Activated naive CD4-positive, alpha-beta T cell treated with Interleukin-2 at 50 U/mL for 16 hours (primary cell): ENCODE measurements at regions not wholly inside any gene's neighbourhood (a gene's known extent, or its start where the extent isn't known, plus 50 kb on each side); places are given as distances from the start of the nearest gene placed in this dataset.

Source experiments
- DNase-seq: peaks from one replicate; pipeline ENCODE4 v3.0.0-alpha.2; 2020

DNA sequence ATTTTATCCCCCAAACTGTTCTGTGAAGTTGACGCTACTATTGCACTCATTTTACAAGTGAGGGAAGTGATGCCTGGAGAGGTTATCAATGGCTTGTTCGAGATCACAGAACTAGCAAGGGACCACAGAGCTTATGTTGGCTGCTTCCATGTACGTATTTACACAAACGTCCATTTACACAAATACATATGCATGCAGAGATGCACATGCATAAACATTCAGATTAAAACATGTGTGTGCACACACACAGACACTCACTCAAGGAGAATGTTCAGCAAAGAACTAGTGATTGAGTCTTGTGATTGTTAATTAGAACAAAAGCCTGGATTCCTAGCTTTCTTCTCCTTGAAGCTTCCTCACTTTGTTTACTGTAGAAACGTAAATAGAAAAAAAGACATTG lies 321.5 kb upstream of the CHD6 start:
- no peak for DNase-seq

DNA sequence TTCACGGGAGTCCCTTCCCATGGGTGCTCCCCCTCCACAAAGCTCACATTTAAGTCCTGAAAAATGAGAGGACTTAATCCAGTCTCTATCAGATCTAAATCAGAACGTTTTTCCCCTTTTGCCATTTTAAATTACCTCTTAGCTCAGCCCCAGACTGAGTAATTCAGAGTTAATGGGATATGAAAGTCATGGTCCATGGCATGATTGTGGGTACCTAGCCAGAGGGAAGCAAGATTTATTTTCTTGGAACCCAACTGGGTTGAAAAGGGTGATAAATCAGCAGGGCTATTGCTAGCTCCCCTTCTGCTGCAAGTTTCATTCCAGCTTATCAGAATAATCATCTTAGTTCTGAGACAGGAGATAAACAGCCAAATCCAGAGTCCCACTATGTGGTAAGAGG lies 320.2 kb upstream of the CHD6 start:
- DNase-seq, result no peak

DNA sequence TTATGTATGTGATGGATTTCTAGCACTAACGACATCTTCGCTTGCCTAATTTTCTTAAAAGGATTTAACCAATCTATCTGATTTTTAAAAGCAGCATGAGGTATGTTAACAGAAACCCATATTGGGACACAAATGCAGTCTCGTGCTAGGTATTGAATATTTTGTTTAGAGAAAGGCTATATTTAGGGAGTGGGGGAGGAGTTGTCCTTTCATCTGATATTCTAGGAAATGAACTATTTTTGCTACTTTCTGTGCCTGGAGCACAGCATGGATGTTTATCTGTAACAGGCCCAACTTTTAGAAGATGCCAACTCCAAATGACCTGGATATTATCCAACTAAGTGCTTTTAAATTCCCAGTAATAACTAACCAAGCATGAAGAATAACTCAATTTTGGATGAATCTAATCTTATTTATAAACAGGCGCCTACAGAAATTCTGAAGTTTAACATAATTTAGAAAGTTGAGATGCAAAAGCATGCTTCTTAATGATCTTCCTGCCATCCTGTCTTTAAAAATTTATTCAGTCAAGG lies 317.1 kb upstream of the CHD6 start:
- DNase-seq, result no peak

DNA sequence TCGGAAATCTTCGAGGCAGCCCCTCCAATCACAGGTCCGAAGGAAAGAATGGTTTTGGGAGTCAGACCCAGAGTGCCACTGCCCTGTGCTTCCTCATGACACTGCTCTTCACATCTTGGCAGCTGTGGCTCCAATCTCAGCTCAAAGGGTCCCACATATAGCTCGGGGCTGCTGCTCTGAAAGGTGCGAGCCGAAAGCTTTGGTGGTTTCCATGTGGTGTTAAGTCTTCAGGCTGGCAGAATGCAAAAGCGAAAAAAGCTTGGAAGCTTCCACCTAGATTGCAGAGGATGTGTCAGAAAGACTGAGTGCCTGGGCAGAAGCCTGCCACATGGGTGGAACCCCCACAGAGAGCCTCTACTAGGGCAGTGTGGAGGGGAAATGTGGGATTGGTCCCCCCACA lies 314.3 kb upstream of the CHD6 start:
- no peak for DNase-seq

DNA sequence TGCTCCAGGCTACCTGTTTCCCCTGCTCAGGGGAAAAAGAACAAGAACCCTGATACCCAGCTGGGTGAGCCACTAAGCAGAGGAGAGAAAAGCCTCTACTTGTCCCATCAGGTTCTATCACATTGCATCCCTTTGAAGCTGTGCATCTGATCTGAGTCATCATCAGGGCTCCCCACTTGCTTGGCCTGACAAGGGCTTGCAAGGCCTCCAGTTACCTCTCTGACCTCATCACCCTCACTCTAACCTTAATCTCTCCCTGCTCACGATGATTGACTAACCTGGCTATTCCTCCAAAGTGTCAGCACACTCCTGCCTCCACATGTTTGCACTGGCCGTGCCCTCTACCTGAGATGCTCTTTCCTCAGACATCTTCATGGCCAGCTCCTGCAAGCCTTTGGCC lies 309.5 kb upstream of the CHD6 start:
- no peak for DNase-seq

DNA sequence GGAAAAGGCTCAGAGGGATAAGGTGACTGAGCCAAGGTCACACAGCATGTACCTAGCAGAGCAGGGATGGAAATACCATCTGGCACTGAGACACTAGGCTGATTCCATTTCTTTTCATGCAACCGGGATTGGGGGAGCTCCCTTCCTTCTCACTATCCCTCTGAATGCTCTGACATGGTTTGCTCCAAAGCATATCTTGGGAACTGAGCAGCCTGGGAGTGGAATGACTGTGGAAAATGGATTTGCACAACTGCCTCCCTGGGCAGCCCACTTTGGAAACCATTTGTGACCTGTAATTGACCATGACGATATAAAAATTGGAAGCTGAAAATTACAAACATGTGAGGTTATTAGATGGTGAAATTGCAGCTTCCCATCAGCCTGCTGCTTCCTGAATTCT lies 309.0 kb upstream of the CHD6 start:
- no peak for DNase-seq

DNA sequence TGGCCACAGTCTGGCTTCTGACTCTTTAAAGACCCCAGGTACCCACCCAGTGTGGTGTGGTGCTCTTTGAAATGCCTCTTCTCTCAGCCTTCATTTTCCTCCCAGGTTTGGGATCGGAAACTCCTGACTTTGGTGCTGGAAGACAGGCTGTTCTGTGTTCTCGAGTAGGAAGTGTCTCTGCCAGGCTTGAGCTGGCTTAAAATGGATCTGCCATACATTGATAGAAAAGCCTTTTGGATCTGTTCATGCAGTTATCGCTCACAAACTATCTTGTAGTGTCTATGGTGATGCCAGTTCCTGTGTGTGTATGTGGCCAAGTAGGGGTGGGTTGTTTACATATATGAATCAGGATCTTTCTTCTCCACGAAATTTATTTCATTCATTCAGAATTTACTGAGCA lies 307.3 kb upstream of the CHD6 start:
- DNase-seq, result no peak

DNA sequence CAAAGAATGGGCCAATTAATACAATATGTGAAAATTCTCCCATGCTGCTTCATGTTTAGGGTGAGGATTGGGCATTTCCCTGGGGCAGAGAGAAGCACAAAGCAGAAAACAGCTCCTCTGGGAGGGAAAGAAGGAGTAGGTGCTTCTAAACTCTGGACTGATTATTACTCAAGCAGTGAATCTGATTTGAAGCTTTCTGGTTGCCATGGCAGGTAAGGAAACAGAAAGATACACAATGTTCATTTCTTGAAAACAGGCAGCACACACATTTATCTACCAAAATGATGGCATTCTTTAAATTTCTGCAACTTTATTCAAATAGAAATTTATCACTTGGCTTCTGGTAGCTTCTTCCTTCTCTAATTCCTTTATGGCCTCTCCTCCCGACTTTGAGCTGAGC lies 305.4 kb upstream of the CHD6 start:
- DNase-seq, result no peak

DNA sequence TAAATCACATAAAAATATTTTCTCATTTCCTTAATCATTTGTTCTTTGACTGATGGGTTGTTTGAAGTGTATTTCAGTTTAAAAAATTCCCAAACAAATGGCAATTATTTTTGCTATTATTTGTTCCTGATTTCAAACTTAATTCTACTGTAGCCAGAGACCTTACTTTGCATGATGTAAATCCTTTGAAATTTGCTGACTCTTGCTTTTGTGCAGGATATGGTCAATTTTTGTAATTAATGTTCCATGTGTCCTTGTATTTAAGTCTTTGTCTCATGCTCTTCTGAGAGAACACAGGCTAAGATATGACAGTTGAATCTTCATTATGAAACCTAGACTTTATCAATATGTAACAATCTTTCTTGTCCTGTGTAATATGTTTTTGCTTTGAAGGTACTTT lies 295.0 kb upstream of the CHD6 start:
- no peak for DNase-seq

DNA sequence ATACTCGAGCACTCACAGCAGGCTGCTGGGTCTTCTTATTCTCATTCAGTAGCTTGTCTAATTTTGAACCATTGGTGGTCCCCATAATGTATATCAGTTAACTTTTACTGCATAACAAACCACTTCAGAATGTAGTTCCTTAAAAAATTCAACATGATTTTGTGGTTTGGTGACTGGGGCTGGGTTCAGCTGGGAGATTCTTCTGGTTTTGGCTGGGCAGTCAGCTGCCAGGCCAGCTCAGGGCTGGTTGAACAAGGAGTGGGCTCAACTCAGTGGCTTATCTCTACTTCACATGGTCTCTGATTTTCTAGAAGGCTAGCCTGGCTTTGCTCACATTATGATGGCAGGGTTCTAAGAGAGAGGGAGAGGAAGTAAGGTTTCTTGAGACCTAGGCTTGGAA lies 292.4 kb upstream of the CHD6 start:
- no peak for DNase-seq

DNA sequence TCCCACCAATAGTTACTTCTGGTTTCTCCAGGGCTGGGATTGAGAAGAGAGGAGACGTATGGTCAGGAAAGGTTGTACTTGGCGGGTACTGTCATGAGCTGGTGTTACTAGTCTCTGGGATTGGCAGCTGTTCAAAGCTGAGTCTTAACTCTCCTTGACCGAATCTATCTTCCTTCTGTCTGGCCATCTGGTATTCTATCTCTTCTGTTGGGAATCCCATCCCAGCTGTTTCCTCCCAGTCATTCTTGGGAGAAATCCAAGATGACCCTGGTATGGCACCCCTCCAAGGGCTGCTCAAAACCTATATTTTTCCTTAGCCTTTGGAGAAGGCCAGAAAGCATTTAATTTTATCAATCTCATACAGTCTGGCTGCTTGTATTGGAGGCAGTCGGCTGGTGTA lies 287.0 kb upstream of the CHD6 start:
- DNase-seq, result no peak

DNA sequence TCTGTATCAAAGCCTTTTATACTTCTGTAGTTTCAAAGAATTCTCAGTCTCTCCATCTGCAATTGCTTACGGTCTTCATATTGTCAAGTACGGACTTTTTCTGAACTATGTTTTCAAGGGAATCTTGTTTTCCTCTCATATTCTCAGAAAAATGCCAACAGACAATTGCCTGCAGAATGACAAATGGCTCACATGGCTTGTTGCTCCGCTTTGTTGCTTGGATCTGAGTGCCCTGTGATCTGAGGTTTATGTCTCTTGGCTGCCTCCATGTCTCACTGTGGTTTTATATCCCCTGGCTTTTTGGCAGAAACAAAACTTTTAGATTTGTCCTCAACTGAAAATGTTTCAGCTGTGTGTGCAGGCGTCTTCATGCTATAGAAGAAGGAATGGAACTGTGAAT lies 285.4 kb upstream of the CHD6 start:
- DNase-seq, result no peak

DNA sequence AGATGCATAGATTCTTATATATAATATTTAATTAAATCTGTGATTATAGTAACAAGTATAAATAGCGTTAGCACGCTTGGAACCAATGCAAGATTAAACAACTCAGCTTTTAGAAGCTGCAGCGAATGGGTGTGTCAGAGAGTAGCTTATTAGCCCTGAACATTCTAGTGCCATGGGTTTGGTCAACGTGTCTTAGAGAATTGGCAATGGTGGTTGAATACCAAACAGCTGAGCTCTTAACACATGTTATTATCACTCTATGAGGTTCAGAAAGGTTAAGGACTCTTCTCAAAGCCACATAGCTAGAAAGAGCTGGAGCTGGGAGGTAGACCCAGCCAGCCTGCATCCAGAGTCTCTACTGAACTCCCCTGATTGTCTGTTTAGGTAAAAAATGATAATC lies 284.2 kb upstream of the CHD6 start:
- no peak for DNase-seq

DNA sequence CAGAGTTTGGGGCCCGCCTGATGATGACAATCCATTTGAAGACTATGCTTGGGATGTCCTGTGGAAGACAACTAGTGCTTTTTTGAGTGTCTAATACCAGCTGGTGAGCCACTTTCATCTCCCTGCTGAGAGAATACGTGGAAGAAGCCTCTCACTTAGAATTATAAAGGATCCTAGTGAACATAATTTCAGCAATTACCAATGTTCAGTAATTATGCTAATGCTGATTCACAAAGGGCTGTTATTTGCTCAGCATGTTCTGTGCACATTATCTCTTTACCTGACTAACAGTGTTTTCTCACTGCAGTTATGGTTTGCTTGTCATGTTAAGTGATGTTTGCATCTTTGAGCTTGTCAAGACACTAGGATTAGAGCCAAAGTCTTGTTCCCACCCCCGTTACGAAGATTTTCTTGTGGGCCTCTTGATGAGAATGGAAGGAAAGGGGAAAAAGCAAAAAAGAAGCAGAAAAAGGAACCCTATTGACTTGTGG lies 282.1 kb upstream of the CHD6 start:
- no peak for DNase-seq

DNA sequence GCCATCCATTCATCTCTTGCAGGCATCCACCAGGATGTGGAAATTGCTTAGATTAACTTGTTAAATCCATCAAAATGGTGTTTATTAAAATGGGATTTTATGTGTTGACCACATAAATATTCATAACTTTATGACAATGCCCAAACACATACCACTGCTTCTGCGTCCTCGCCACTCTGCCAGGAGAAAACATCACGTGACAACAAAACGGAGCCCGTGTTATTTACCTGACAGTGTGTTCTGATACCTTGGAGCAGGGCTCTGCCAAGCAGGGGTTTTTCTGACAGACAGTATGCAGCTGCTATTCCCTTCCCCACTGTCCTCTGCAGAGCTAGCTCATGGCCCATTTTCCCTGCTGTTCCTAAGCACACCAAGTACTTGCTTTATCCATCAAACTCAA lies 279.5 kb upstream of the CHD6 start:
- DNase-seq, result no peak

DNA sequence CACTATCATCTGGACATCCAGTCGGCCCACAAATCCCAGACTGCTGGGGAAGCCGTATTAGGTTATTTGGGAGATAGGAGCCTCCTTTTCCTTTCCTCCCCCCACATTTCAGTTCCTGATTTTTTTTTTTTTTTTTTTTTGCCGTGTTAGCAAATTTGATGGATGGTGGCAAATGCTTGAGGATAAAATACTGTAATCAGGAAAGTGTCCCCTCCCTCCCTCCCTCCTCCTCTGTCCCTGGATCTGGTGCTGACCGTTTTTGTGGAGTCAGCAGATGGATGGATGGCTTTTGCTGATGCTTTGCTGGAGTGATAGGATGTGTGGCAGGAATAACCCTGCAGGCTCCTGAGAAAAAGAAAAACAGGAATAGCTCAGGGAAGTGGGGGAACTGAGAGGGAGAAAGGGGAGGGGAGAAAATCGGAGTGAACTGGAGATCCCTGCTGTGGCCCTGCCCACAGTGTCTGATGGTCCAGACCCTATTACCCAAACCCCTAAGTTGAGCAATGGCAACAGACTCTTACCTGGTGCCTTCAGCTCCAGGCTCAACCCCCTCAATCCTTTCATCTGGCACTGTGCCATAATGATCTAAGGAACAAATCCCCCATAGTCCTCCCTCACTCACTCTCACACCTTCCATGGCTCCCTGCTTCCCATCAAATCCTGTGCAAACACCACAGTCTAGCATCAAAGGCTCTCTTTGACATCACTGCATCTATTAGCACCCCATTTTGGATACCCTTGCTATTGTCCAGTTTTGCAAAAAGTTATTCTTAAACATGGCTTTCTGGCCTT lies 277.3 kb upstream of the CHD6 start:
- DNase-seq, result no peak

DNA sequence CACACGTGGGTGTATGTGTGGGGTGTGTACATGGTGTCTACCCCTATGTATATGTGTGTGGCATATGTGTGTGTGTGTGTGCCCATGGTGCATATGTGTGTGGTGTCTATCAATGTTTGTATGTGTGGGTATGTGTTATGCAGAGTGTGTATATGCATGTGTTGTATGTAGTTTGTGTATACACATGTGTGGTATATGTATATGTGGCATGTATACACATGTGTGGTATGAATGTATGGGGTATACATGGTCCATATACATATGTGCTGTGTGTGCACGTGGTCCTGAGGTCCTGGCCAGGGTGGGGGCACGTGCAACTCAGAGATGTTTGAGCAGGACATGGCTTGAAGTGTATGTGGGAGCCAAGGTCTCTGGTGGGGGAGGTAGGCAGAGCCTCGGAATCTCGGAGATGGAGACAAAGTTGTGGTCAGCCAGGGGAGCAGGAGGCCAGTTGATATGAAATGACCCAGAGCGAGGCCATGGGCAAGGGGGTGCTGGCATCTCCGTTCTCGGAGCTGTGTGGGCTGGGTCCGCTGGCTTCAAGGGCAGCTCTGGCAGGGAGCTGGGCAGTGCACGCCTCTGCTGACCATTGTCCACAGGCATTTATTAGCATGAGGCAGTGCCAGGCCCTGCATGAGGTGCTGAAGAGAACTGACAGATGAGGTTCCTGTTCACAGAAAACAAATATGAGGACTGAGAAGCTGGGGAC lies 276.2 kb upstream of the CHD6 start:
- DNase-seq, result no peak

DNA sequence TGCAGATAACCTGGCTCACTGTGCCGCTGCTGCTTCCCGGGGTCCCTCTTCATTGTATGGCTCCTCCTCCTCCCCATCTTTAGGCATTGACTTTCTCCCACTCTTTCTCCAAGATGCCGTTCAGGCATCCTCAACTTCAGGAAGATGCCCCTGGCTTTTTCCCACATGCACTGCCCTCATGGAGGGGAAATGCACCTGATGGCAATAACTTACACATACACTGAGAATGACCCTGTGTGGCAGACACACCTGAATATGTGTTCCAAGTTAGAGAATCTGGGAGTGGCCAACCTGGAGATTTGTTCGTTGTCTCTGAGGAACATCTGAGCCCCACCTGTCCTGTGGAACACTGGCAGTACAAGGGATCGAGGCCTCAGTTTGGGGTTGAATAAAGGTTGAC lies 273.9 kb upstream of the CHD6 start:
- no peak for DNase-seq

DNA sequence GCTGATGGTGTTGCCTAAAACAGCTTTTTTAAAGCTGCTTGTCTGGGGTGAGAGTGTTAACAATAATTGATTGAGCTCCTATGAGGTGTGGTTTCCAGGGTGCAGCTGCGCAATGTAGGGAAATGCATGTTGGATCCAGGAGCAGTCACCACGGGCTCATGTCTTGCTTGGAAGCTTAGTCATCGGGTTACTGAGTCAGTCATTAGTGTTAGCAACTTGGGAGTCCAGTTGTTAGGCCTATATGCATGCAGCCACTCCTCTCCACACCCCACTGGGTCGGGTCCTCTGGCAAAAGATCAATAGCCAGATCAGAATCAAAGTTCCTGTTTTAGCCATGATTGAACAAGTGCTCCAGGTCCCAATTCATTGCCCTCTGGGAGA lies 271.7 kb upstream of the CHD6 start:
- no peak for DNase-seq

DNA sequence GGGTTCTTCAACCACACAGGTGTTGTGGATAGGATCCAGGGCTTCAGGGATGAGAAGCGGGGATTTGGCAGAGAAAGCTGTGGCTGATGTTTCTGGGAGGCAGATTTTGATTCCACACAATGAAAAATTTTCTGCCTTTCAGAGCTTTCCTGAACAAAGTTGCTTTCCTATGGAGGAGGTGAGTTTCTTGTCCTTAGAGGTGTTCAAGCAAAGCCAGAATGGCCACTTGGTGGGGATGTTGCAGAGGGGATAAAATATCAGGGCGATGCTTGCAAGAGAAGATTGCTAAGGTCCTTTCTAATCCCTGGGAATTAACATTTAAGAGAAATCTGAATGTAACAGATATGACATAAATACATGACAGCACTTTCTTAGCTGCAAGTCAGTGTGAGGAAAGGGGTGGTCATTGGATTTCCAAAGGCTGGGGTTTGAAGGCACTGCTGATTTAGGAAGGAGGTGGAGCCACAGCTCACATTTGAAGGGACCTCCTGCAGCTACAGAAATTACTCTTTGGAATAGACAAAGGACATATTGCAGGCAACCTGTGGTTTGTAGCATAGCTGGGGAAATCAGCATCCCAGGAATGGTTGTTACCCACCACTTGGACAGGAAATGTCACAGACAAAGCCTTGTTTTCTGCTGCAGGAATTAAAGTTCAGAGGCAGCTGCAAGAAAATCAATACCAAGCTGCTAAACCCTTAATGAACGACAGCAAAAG lies 271.1 kb upstream of the CHD6 start:
- DNase-seq, result no peak

DNA sequence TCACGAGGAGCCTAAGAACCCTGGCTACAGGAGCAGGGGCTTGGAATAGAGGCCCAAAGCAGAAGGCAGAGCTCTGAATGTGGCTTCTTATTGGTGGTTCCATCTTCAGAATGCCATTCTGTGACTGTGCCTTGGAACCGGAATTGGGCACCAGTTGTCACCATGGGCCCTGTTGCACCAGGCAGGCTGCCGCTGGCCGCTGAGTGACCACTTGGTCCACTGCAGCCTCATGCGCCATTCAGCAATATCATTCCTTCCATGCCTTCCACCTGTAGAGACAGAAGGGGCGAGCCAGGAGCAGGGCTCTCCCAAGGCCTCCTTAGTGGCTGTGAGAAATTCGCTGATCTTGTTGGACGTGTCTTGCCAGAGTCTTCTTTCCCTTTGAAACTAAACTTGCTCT lies 270.3 kb upstream of the CHD6 start:
- DNase-seq, result no peak

DNA sequence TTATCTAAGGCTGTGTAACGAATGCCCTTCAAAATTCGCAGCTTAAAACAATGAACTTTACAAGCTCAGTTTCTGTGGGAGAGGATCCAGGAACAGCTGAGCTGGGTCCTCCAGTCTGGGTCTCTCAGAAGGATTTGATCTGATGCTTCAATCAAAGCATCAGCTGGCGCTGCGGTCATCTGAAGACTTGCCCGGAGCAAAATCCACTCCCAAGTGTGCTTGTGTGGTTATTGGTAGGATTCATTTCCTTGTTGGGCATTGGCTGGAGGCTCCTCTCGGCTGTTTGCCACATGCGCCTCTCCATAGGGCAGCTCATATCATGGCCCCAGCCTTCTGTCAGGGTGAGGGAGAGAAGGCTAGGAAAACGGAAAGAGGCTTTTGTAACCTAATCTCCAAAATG lies 269.3 kb upstream of the CHD6 start:
- DNase-seq, result no peak

DNA sequence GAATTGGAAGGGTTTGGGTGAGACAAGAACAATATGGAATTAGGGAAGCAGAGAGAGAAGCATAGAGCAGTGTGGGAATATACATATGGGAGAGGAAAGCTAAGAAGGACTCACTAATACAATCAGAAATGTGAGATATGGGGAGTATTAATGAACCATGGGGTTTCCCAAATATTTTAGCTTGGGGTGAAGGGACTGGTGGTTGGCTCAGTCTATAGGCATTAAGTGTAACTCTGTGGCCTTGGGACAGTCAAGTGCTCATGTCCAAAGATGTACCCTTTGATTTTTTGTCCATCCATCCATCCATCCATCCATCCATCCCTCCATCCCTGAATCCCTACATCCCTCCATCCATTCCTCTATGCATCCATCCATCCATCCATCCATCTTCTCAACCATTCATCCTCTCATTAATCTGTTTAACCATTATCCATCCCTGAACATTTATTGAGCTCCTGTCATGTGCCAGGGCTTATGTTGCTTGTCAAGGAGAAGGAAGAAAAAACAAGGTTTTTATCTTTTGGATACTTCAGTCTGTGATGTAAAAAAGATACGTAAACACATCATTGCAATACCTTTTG lies 263.4 kb upstream of the CHD6 start:
- no peak for DNase-seq
